ENCODE measurements at regions not wholly inside any gene's neighbourhood (a gene's known extent, or its start where the extent isn't known, plus 50 kb on each side); places are given as distances from the start of the nearest gene placed in this dataset.

DNA sequence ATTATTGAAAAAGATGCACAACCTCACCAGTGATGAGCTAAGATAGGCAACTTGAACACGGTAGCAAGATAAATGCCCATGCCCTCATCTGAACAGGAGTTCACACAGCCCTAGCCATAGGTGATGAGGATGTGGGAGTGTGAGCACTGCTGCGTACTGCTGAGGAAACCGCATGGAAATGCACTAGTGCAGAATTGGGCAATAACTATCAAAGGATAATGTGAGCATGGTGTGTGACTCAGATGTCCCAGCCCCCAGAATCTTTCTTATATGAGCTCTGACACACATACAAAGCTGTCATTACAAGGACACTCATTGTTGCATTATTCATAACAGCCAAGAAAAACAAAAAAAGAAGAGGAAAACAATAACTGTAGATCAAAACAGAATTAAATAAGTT, 521.2 kb downstream of the IRX1 start:
- H3K4me3 Mint-ChIP-seq: no peak overlapping the region
- no peaks in the 10 kb centered on the region for H3K36me3 Mint-ChIP-seq (ENCODE audit: low read depth)
- H3K27ac Mint-ChIP-seq: no peak overlapping the region
- H3K9me3 Mint-ChIP-seq: peaks cover 6% of the 10 kb centered on the region
- intact Hi-C loops (cut with micrococcal nuclease): no loop called here
- no peaks in the 10 kb centered on the region for H3K27me3 Mint-ChIP-seq
- H3K4me1 Mint-ChIP-seq (ENCODE audit: low read depth): no peaks in the 10 kb centered on the region

GRCh38 chr5:4124221-4124970, 528.8 kb downstream of the IRX1 start:
- intact Hi-C loops (cut with micrococcal nuclease): no loop called here
- Mint-ChIP-seq H3K4me3 (no peak overlapping the region), H3K36me3 (ENCODE audit: low read depth) (no peaks in the 10 kb centered on the region), H3K4me1 (ENCODE audit: low read depth) (no peaks in the 10 kb centered on the region), H3K27ac (no peak overlapping the region), H3K9me3 (peaks cover 26% of the 10 kb centered on the region), H3K27me3 (no peaks in the 10 kb centered on the region)

GRCh38 chr5:4128994-4129393, 533.4 kb downstream of the IRX1 start:
- H3K27me3 Mint-ChIP-seq: no peaks in the 10 kb centered on the region
- no peak overlapping the region for H3K27ac Mint-ChIP-seq
- intact Hi-C loops (cut with micrococcal nuclease): no loop called here
- H3K9me3 Mint-ChIP-seq: peaks cover 20% of the 10 kb centered on the region
- no peaks in the 10 kb centered on the region for H3K36me3 Mint-ChIP-seq (ENCODE audit: low read depth)
- no peak overlapping the region for H3K4me3 Mint-ChIP-seq
- no peaks in the 10 kb centered on the region for H3K4me1 Mint-ChIP-seq (ENCODE audit: low read depth)

- intact Hi-C loops (cut with micrococcal nuclease): no loop called here
- H3K4me1 Mint-ChIP-seq (ENCODE audit: low read depth): no peaks in the 10 kb centered on the region
- no peak overlapping the region for H3K4me3 Mint-ChIP-seq
- no peak overlapping the region for H3K27ac Mint-ChIP-seq
- H3K36me3 Mint-ChIP-seq (ENCODE audit: low read depth): no peaks in the 10 kb centered on the region
- H3K9me3 Mint-ChIP-seq: peaks cover 20% of the 10 kb centered on the region
- H3K27me3 Mint-ChIP-seq: no peaks in the 10 kb centered on the region
Observed at GRCh38 chr5:4129523-4129922, 533.9 kb downstream of the IRX1 start.

DNA sequence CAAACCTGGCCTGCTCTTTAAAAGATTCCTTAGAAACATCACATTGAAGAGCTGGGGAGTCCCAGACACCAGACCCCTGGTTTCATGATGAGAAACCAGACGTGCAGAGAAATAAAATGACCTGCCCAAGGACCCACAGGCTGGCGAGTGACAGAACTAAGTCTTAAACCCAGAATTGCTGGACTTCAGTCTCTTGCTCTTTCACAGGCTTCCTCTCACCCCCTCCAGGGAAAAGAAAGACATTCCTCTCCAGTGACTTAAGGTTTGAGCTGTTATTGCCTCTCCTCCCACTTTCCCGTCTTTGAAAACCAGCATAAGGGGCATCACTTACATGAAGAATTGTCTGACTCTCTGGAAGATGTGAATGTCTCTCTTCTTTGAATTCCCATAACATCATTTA, 535.2 kb downstream of the IRX1 start:
- no peaks in the 10 kb centered on the region for H3K4me1 Mint-ChIP-seq (ENCODE audit: low read depth)
- no peak overlapping the region for H3K27ac Mint-ChIP-seq
- intact Hi-C loops (cut with micrococcal nuclease): no loop called here
- H3K27me3 Mint-ChIP-seq: no peaks in the 10 kb centered on the region
- peaks cover 20% of the 10 kb centered on the region for H3K9me3 Mint-ChIP-seq
- no peaks in the 10 kb centered on the region for H3K36me3 Mint-ChIP-seq (ENCODE audit: low read depth)
- H3K4me3 Mint-ChIP-seq: no peak overlapping the region

DNA sequence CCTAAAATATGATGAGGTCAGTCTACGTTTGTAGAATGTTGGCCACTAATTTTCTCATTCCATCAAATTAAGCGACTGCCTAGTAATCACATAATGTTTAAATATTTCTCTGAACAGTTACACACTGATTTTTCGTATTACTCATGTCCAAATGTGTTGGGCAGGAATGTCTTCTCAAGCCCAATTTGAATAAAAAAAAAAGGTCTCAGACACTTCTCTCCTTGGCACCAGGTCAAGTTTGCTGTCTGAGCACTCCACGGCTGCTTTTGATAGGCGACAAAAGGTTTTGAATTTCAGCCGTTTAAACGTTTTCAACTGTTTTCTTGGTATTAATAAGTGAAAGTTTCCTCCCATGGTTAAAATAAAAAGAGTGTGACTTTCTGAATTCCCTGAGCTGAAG, 542.1 kb downstream of the IRX1 start:
- no peaks in the 10 kb centered on the region for H3K36me3 Mint-ChIP-seq (ENCODE audit: low read depth)
- no peaks in the 10 kb centered on the region for H3K9me3 Mint-ChIP-seq
- intact Hi-C loops (cut with micrococcal nuclease): no loop called here

GRCh38 chr5:4142842-4143241, 547.2 kb downstream of the IRX1 start:
- Mint-ChIP-seq H3K4me1 (ENCODE audit: low read depth) (no peaks in the 10 kb centered on the region), H3K27me3 (no peaks in the 10 kb centered on the region), H3K36me3 (ENCODE audit: low read depth) (no peaks in the 10 kb centered on the region), H3K27ac (no peak overlapping the region), H3K9me3 (peaks cover 10% of the 10 kb centered on the region), H3K4me3 (no peak overlapping the region)
- intact Hi-C loops (cut with micrococcal nuclease): no loop called here

More for the DNA sequence above, 542.1 kb downstream of the IRX1 start:
- Mint-ChIP-seq H3K4me3 (no peak overlapping the region), H3K27me3 (no peaks in the 10 kb centered on the region), H3K4me1 (ENCODE audit: low read depth) (no peaks in the 10 kb centered on the region), H3K27ac (no peak overlapping the region)

GRCh38 chr5:4144411-4145007, 548.9 kb downstream of the IRX1 start:
- Mint-ChIP-seq H3K4me1 (ENCODE audit: low read depth) (no peaks in the 10 kb centered on the region), H3K9me3 (peaks cover 14% of the 10 kb centered on the region), H3K4me3 (no peak overlapping the region), H3K27ac (no peak overlapping the region), H3K27me3 (no peaks in the 10 kb centered on the region), H3K36me3 (ENCODE audit: low read depth) (no peaks in the 10 kb centered on the region)
- intact Hi-C loops (cut with micrococcal nuclease): no loop called here

DNA sequence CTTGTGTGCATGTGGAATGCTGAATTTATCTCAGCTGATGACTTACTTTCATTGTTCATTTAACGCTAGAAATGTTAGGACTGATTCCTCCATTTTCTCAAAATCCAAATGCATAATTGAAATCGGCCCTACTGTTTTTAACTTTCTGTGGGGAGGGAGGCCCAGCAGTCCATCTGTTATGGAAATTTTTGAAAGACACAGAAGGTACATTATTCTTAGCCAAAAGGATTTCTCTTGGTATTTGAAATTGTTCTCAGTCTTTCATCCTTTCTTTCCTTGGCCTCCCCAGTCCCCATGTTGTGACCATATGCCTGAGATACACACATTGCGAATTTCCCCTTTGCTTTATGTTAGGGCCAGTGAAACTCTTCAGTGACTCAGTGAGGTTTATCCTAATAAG, 549.9 kb downstream of the IRX1 start:
- H3K27ac Mint-ChIP-seq: no peak overlapping the region
- no peaks in the 10 kb centered on the region for H3K27me3 Mint-ChIP-seq
- H3K4me1 Mint-ChIP-seq (ENCODE audit: low read depth): no peaks in the 10 kb centered on the region

DNA sequence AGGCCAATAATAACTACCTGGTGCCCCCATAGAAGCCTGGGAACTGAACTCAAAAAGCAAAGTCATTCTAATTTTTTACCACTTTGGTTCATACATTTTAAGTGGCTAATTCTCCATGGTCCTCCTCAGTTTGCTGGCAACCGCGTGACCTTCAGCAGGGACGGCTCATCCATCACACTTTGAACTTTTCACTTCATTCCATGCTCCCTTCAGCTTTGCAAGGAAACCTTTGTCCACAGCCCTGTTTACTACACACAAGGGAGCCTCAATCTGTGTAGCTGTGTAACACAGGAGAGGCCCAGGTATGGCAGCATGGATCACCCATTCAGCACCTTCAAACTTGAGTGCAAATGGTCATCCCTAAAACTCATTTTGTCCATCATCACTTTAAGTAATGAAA, 552.4 kb downstream of the IRX1 start:
- no peak overlapping the region for H3K4me3 Mint-ChIP-seq
- H3K36me3 Mint-ChIP-seq (ENCODE audit: low read depth): no peaks in the 10 kb centered on the region
- no peaks in the 10 kb centered on the region for H3K27me3 Mint-ChIP-seq
- H3K9me3 Mint-ChIP-seq: peaks cover 14% of the 10 kb centered on the region
- H3K27ac Mint-ChIP-seq: no peak overlapping the region
- H3K4me1 Mint-ChIP-seq (ENCODE audit: low read depth): no peaks in the 10 kb centered on the region
- intact Hi-C loops (cut with micrococcal nuclease): no loop called here

More for the DNA sequence above, 549.9 kb downstream of the IRX1 start:
- Mint-ChIP-seq H3K9me3 (peaks cover 14% of the 10 kb centered on the region), H3K4me3 (no peak overlapping the region), H3K36me3 (ENCODE audit: low read depth) (no peaks in the 10 kb centered on the region)
- intact Hi-C loops (cut with micrococcal nuclease): no loop called here

DNA sequence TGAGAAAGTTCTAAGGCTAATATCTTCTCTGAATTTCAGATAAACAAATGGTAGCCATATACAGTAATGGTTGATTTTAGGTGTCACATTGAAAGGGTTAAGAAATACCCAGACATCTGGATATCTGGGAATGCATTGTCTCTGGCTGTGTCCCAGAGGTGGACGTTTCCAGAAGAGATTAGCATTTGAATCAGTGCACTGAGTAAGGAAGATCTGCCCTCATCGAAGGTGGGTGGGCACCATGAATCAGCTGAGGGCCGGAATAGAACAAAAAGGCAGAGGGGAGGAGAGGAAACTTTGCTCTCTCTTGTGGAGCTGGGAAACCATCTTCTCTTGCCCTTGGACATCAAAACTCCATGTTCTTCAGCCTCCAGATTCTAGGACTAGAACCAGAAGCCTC, 554.4 kb downstream of the IRX1 start:
- Mint-ChIP-seq H3K9me3 (peaks cover 23% of the 10 kb centered on the region), H3K27ac (no peak overlapping the region), H3K4me3 (no peak overlapping the region), H3K36me3 (ENCODE audit: low read depth) (no peaks in the 10 kb centered on the region), H3K4me1 (ENCODE audit: low read depth) (no peaks in the 10 kb centered on the region), H3K27me3 (no peaks in the 10 kb centered on the region)
- intact Hi-C loops (cut with micrococcal nuclease): no loop called here

DNA sequence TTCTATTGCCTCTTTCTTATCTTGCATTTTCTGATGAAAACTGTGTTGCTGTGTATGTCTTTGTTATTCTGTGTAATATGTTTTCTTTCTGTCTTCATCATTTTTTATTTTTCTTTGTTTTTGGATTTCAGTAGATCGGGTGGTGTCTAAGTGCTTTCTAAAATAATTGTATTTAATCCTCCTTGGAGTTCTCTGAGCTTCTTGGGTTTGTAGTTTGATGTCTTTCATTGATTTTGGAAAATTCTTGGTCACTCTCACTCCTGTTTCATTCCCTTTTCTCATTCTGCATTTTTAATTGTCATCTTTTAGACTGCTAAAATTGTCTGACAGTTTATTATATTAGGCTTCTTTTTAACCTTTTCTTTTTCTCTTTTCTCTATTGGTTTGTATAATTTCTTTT, 560.5 kb downstream of the IRX1 start:
- no peaks in the 10 kb centered on the region for H3K27me3 Mint-ChIP-seq
- intact Hi-C loops (cut with micrococcal nuclease): no loop called here
- H3K27ac Mint-ChIP-seq: no peak overlapping the region

GRCh38 chr5:4156889-4157288, 561.3 kb downstream of the IRX1 start:
- intact Hi-C loops (cut with micrococcal nuclease): no loop called here
- Mint-ChIP-seq H3K27ac (no peak overlapping the region), H3K9me3 (peaks cover 9% of the 10 kb centered on the region), H3K4me3 (no peak overlapping the region), H3K36me3 (ENCODE audit: low read depth) (no peaks in the 10 kb centered on the region), H3K4me1 (ENCODE audit: low read depth) (no peaks in the 10 kb centered on the region), H3K27me3 (no peaks in the 10 kb centered on the region)

More for the DNA sequence above, 560.5 kb downstream of the IRX1 start:
- Mint-ChIP-seq H3K4me1 (ENCODE audit: low read depth) (no peaks in the 10 kb centered on the region), H3K4me3 (no peak overlapping the region), H3K9me3 (peaks cover 9% of the 10 kb centered on the region), H3K36me3 (ENCODE audit: low read depth) (no peaks in the 10 kb centered on the region)

- Mint-ChIP-seq H3K27me3 (no peaks in the 10 kb centered on the region), H3K9me3 (peaks cover 9% of the 10 kb centered on the region), H3K27ac (no peak overlapping the region), H3K4me1 (ENCODE audit: low read depth) (no peaks in the 10 kb centered on the region), H3K36me3 (ENCODE audit: low read depth) (no peaks in the 10 kb centered on the region), H3K4me3 (no peak overlapping the region)
- intact Hi-C loops (cut with micrococcal nuclease): no loop called here
Observed at GRCh38 chr5:4158750-4159447, 563.3 kb downstream of the IRX1 start.
